ENCODE measurements at regions not wholly inside any gene's neighbourhood (a gene's known extent, or its start where the extent isn't known, plus 50 kb on each side); places are given as distances from the start of the nearest gene placed in this dataset.

- TF ChIP-seq RXRA (IDR thresholded peaks at IDR 0.05; ENCODE audit: insufficient read depth, low read depth, low read length) (no peak), BRCA1 (IDR thresholded peaks at IDR 0.05; ENCODE audit: low read depth, low read length) (no peak), CTCF (IDR thresholded peaks at IDR 0.05; ENCODE audit: control extremely low read depth in 1 of 3, insufficient read depth in 1 of 3, low read depth in 1 of 3, low read length in 3 of 3) (no peak), POLR2A (IDR thresholded peaks at IDR 0.05; ENCODE audit: control extremely low read depth in 1 of 2, low read depth in 2 of 2, low read length in 2 of 2) (no peak), POLR2AphosphoS5 (IDR thresholded peaks at IDR 0.05; ENCODE audit: low read depth, low read length) (no peak), BACH1 (IDR thresholded peaks at IDR 0.05; ENCODE audit: low read length) (no peak), SIN3A (conservative IDR thresholded peaks at IDR 0.05 in 1 of 2, IDR thresholded peaks at IDR 0.05 in 1 of 2; ENCODE audit: low read depth in 1 of 2, low read length in 2 of 2) (no peak), CEBPB (IDR thresholded peaks at IDR 0.05; ENCODE audit: low read depth, low read length) (no peak), SRF (IDR thresholded peaks at IDR 0.05; ENCODE audit: low read depth, low read length) (no peak), SUZ12 (IDR thresholded peaks at IDR 0.05; ENCODE audit: low read length) (no peak), ATF3 (IDR thresholded peaks at IDR 0.05; ENCODE audit: insufficient read depth, low read depth, low read length) (no peak), EZH2 (IDR thresholded peaks at IDR 0.05; ENCODE audit: low read depth, low read length, severe bottlenecking) (no peak), YY1 (IDR thresholded peaks at IDR 0.05; ENCODE audit: low read depth, low read length) (no peak)
Observed at GRCh38 chr1:232363008-232363407, 266.9 kb downstream of the SIPA1L2 start.

Measured in H1 (cell line).